HG03378 (cell line): ENCODE measurements at regions not wholly inside any gene's neighbourhood (a gene's known extent, or its start where the extent isn't known, plus 50 kb on each side); places are given as distances from the start of the nearest gene placed in this dataset.
"Not testable (repeated sequence)": the region's sequence is repeated elsewhere in the genome, so short reads cannot be mapped to it uniquely, and the experiment has no call there.

Experiments
- ATAC-seq: cut with Tn5 transposase; IDR thresholded peaks from one replicate; pipeline ENCODE4 v1.9.1; 2021; ENCODE audit warnings: mild to moderate bottlenecking, moderate library complexity; ENCODE audit not compliant: unreplicated experiment

GRCh38 chr3:82521657-82522056 lies 760.2 kb upstream of the GBE1 start:
- ATAC-seq, result no peak

- ATAC-seq, result no peak
These were observed 759.4 kb upstream of the GBE1 start for GRCh38 chr3:82520846-82521245.

GRCh38 chr3:82509951-82510603 lies 748.6 kb upstream of the GBE1 start:
- no peak for ATAC-seq

GRCh38 chr3:82509106-82509842 lies 747.8 kb upstream of the GBE1 start:
- ATAC-seq, result no peak

- ATAC-seq, result no peak
These were observed 744.8 kb upstream of the GBE1 start for GRCh38 chr3:82506204-82506603.

GRCh38 chr3:82505079-82505756 lies 743.8 kb upstream of the GBE1 start:
- ATAC-seq, result no peak

- no peak for ATAC-seq
These were observed 736.7 kb upstream of the GBE1 start for GRCh38 chr3:82498186-82498585.

- no peak for ATAC-seq
These were observed 735.6 kb upstream of the GBE1 start for GRCh38 chr3:82496890-82497560.

GRCh38 chr3:82495655-82496054 lies 734.2 kb upstream of the GBE1 start:
- no peak for ATAC-seq

GRCh38 chr3:82494977-82495489 lies 733.6 kb upstream of the GBE1 start:
- no peak for ATAC-seq

GRCh38 chr3:82493858-82494257 lies 732.4 kb upstream of the GBE1 start:
- ATAC-seq, result no peak

- no peak for ATAC-seq
These were observed 713.9 kb upstream of the GBE1 start for GRCh38 chr3:82475306-82475705.

GRCh38 chr3:82474711-82475110 lies 713.3 kb upstream of the GBE1 start:
- ATAC-seq, result no peak

GRCh38 chr3:82473864-82474541 lies 712.6 kb upstream of the GBE1 start:
- ATAC-seq, result no peak

- ATAC-seq, result no peak
These were observed 705.6 kb upstream of the GBE1 start for GRCh38 chr3:82467051-82467450.

GRCh38 chr3:82462977-82463376 lies 701.5 kb upstream of the GBE1 start:
- ATAC-seq, result no peak

GRCh38 chr3:82461049-82461889 lies 699.8 kb upstream of the GBE1 start:
- ATAC-seq, result no peak

- no peak for ATAC-seq
These were observed 686.9 kb upstream of the GBE1 start for GRCh38 chr3:82448320-82448719.

GRCh38 chr3:82428821-82429220 lies 667.4 kb upstream of the GBE1 start:
- ATAC-seq, result not testable (repeated sequence)

- no peak for ATAC-seq
These were observed 662.5 kb upstream of the GBE1 start for GRCh38 chr3:82424031-82424339.
